HG03175 (cell line): ENCODE measurements at regions not wholly inside any gene's neighbourhood (a gene's known extent, or its start where the extent isn't known, plus 50 kb on each side); places are given as distances from the start of the nearest gene placed in this dataset.

Source experiments
- ATAC-seq: cut with Tn5 transposase; IDR thresholded peaks from one replicate; pipeline ENCODE4 v1.9.1; 2021; ENCODE audit warnings: mild to moderate bottlenecking, moderate library complexity; ENCODE audit not compliant: unreplicated experiment

GRCh38 chr1:78792756-78793155 lies 143.1 kb downstream of the IFI44 start:
- no peak for ATAC-seq

GRCh38 chr1:78797108-78797781 lies 147.6 kb downstream of the IFI44 start:
- peak; percentile 66 for ATAC-seq

- no peak for ATAC-seq
Observed at GRCh38 chr1:78799926-78800325, 150.3 kb downstream of the IFI44 start.

GRCh38 chr1:78814176-78814575 lies 164.5 kb downstream of the IFI44 start:
- ATAC-seq: no peak

- no peak for ATAC-seq
Observed at GRCh38 chr1:78825561-78825960, 175.9 kb downstream of the IFI44 start.

GRCh38 chr1:78829644-78830043 lies 176.9 kb downstream of the ADGRL4 start:
- ATAC-seq: no peak

GRCh38 chr1:78830321-78830720 lies 176.2 kb downstream of the ADGRL4 start:
- ATAC-seq: no peak

- no peak for ATAC-seq
Observed at GRCh38 chr1:78831731-78832360, 174.7 kb downstream of the ADGRL4 start.

- no peak for ATAC-seq
Observed at GRCh38 chr1:78833491-78833890, 173.0 kb downstream of the ADGRL4 start.

- ATAC-seq: peak; percentile 56
Observed at GRCh38 chr1:78834201-78834741, 172.3 kb downstream of the ADGRL4 start.

- ATAC-seq: no peak
Observed at GRCh38 chr1:78836726-78837125, 169.8 kb downstream of the ADGRL4 start.

GRCh38 chr1:78839704-78840277 lies 166.7 kb downstream of the ADGRL4 start:
- ATAC-seq: peak; percentile 47
